MCF 10A (cell line): ENCODE measurements at regions not wholly inside any gene's neighbourhood (a gene's known extent, or its start where the extent isn't known, plus 50 kb on each side); places are given as distances from the start of the nearest gene placed in this dataset.

Source experiments
- BruUV-seq: library from RNA; stranded (reverse); fragments of 400-500 nt; replicated peaks from 2 replicates; lab custom pipeline; 2021; lab: Mats Ljungman, UMichigan
- CTCF ChIA-PET: fragments of 300-600 bp; sonication (Branson Sonifier 250); formaldehyde crosslinking; extraction: SDS; loops from one replicate; lab custom pipeline; 2021; ENCODE audit warnings: antibody characterized with exemption, inconsistent platforms; lab: Yijun Ruan, JAX
- POLR2A ChIA-PET: fragments of 300-600, 350-650 bp; sonication (Branson Sonifier 250); formaldehyde crosslinking; extraction: SDS; loops from one replicate; lab custom pipeline; 2020; ENCODE audit warnings: antibody characterized with exemption, inconsistent platforms; lab: Yijun Ruan, JAX
- DNase-seq: peaks from one replicate; pipeline ENCODE4 v3.0.0-alpha.2; 2018; ENCODE audit not compliant: unreplicated experiment
- H3K27ac Mint-ChIP-seq: one replicate; pipeline ENCODE4 v1.8.0; 2022; ENCODE audit warnings: mild to moderate bottlenecking, low read depth, mixed read lengths; ENCODE audit not compliant: unreplicated experiment
- H3K27me3 Mint-ChIP-seq: one replicate; pipeline ENCODE4 v1.8.0; 2022; ENCODE audit warnings: mixed read lengths; ENCODE audit not compliant: insufficient read depth, unreplicated experiment
- H3K36me3 Mint-ChIP-seq: one replicate; pipeline ENCODE4 v1.8.0; 2022; ENCODE audit warnings: mild to moderate bottlenecking, moderate library complexity, mixed read lengths; ENCODE audit not compliant: insufficient read depth, unreplicated experiment
- H3K4me1 Mint-ChIP-seq: one replicate; pipeline ENCODE4 v1.8.0; 2022; ENCODE audit warnings: mixed read lengths; ENCODE audit not compliant: insufficient read depth, unreplicated experiment
- H3K4me3 Mint-ChIP-seq: one replicate; pipeline ENCODE4 v1.8.0; 2022; ENCODE audit warnings: mild to moderate bottlenecking, moderate library complexity, mixed read lengths; ENCODE audit not compliant: unreplicated experiment
- H3K9me3 Mint-ChIP-seq: one replicate; pipeline ENCODE4 v1.8.0; 2022; ENCODE audit warnings: mixed read lengths; ENCODE audit not compliant: unreplicated experiment
- intact Hi-C: fragments of 100-400 bp; cut with micrococcal nuclease; formaldehyde crosslinking; loops from 2 replicates; pipeline ENCODE4 v1.14.1; 2022
- TF ChIP-seq, protein P1 (sequence below): fragments of 200-600 bp; IDR thresholded peaks from one replicate; pipeline ENCODE4 v1.8.0; 2022; ENCODE audit warnings: antibody characterized with exemption, mild to moderate bottlenecking; ENCODE audit not compliant: unreplicated experiment

DNA sequence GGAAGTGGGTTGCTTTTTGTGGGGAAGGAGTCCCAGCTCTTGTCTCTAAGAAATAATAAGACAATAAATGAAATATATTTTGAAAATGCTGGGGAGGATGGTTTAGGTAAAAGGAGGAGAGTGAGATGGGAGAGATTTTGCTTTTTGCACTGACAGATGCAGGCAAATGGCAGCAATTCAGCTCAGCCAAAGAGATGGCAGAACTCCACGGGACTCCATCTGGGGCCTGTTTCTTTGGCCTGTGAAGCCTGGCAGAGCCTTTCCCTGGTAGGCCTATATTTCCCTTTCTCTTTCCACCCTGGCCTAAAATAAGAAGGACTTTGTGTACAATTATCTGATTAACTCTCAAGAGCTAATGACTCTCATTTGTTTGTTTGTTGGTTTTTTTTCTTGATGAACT, 1525.1 kb downstream of the CDH11 start:
- TF ChIP-seq, protein P1, sequence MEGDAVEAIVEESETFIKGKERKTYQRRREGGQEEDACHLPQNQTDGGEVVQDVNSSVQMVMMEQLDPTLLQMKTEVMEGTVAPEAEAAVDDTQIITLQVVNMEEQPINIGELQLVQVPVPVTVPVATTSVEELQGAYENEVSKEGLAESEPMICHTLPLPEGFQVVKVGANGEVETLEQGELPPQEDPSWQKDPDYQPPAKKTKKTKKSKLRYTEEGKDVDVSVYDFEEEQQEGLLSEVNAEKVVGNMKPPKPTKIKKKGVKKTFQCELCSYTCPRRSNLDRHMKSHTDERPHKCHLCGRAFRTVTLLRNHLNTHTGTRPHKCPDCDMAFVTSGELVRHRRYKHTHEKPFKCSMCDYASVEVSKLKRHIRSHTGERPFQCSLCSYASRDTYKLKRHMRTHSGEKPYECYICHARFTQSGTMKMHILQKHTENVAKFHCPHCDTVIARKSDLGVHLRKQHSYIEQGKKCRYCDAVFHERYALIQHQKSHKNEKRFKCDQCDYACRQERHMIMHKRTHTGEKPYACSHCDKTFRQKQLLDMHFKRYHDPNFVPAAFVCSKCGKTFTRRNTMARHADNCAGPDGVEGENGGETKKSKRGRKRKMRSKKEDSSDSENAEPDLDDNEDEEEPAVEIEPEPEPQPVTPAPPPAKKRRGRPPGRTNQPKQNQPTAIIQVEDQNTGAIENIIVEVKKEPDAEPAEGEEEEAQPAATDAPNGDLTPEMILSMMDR = no peak
- Mint-ChIP-seq H3K27me3 (no peaks in the 10 kb centered on the region), H3K36me3 (no peaks in the 10 kb centered on the region), H3K9me3 (no peaks in the 10 kb centered on the region), H3K27ac (no peak overlapping the region), H3K4me3 (no peak overlapping the region), H3K4me1 (no peaks in the 10 kb centered on the region)
- intact Hi-C loops = no loop called here
- no TSS peak for BruUV-seq
- ChIA-PET POLR2A (interaction anchor here (0.7 kb wide), 1 partner anchor 19 kb away, joined by 4 read pairs; no protein-coding TSS in a partner anchor), CTCF (no interaction called here)
- DNase-seq = no peak

DNA sequence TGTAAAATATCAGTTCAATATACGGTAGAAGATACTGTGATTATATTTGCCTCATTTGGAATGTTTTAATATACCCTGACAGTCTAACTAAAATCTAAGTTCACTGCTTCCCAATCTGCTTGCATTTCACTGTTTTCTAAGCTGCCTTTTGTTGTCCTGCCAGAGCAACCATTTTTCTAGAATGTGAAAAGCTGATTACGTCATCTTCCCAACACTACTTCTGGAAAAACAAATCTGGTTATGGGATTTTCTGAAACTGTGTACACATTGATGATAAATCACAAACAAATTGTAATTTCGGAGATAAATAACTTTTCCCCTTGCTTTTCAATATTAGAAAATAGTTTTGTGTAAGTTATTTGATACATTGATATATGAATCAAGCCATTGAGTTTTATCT, 1529.0 kb downstream of the CDH11 start:
- no peak overlapping the region for H3K4me3 Mint-ChIP-seq
- ChIA-PET CTCF (no interaction called here), POLR2A (no interaction called here)
- TF ChIP-seq, protein P1 = no peak
- no peak overlapping the region for H3K27ac Mint-ChIP-seq
- no peaks in the 10 kb centered on the region for H3K36me3 Mint-ChIP-seq
- intact Hi-C loops = no loop called here
- BruUV-seq = no TSS peak
- no peaks in the 10 kb centered on the region for H3K27me3 Mint-ChIP-seq
- no peaks in the 10 kb centered on the region for H3K9me3 Mint-ChIP-seq
- H3K4me1 Mint-ChIP-seq = no peaks in the 10 kb centered on the region
- DNase-seq = no peak

DNA sequence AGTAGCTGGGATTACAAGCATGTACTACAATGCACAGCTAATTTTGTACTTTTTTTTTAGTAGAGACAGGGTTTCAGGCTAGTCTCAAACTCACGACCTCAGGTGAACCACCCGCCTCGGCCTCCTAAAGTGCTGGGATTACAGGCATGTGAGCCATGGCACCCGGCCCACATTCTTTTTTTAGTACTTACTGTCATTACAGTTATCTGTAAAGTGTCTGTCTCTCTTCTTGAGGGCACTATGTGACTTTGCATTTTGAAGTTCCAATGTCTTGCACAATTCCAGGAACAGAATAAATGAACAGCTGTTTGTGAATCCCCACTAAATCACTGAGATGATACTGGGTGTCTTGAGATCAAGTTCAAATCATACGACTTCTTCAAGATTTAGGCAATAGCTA, 1540.3 kb downstream of the CDH11 start:
- DNase-seq = no peak
- Mint-ChIP-seq H3K9me3 (peaks cover 5% of the 10 kb centered on the region), H3K4me3 (no peak overlapping the region), H3K27ac (no peak overlapping the region), H3K4me1 (no peaks in the 10 kb centered on the region), H3K27me3 (no peaks in the 10 kb centered on the region), H3K36me3 (no peaks in the 10 kb centered on the region)
- BruUV-seq = no TSS peak
- TF ChIP-seq, protein P1 = no peak
- intact Hi-C loops = no loop called here
- ChIA-PET CTCF (no interaction called here), POLR2A (no interaction called here)

DNA sequence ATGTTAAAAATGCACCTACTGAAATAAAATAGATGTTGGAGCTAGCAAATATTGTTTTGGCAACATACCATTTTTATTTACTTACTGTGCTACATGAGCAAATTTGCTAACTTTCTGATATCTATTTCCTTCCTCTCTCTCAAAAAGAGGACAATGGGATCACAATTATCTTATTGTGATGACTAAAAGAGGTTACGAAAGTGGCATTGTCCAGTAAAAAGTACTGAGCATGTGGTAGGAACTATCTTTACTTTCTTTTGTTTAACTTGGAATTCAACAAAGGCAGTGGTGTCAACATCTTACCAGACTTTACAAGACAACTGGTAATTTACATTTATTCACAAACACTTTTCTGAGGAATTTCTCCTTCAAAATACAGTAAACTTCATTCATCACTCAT, 1542.6 kb upstream of the CDH8 start:
- no peak overlapping the region for H3K4me3 Mint-ChIP-seq
- no TSS peak for BruUV-seq
- TF ChIP-seq, protein P1 = no peak
- no peaks in the 10 kb centered on the region for H3K36me3 Mint-ChIP-seq
- H3K4me1 Mint-ChIP-seq = no peaks in the 10 kb centered on the region
- peak; percentile 6 for DNase-seq
- ChIA-PET POLR2A (no interaction called here), CTCF (no interaction called here)
- no peaks in the 10 kb centered on the region for H3K27me3 Mint-ChIP-seq
- H3K9me3 Mint-ChIP-seq = peaks cover 5% of the 10 kb centered on the region
- no peak overlapping the region for H3K27ac Mint-ChIP-seq
- intact Hi-C loops = no loop called here
